ENCODE measurements at regions not wholly inside any gene's neighbourhood (a gene's known extent, or its start where the extent isn't known, plus 50 kb on each side); places are given as distances from the start of the nearest gene placed in this dataset.

- TF ChIP-seq CTCF (IDR thresholded peaks at IDR 0.05): peak in 4 of 6 experiments; percentile 13 to 49 (median 45)
- TF ChIP-seq POLR2A (IDR thresholded peaks at IDR 0.05): no peak
Measured at GRCh38 chr6:130760006-130760405, 67.2 kb upstream of the SMLR1 start.
